ENCODE measurements at regions not wholly inside any gene's neighbourhood (a gene's known extent, or its start where the extent isn't known, plus 50 kb on each side); places are given as distances from the start of the nearest gene placed in this dataset.

DNA sequence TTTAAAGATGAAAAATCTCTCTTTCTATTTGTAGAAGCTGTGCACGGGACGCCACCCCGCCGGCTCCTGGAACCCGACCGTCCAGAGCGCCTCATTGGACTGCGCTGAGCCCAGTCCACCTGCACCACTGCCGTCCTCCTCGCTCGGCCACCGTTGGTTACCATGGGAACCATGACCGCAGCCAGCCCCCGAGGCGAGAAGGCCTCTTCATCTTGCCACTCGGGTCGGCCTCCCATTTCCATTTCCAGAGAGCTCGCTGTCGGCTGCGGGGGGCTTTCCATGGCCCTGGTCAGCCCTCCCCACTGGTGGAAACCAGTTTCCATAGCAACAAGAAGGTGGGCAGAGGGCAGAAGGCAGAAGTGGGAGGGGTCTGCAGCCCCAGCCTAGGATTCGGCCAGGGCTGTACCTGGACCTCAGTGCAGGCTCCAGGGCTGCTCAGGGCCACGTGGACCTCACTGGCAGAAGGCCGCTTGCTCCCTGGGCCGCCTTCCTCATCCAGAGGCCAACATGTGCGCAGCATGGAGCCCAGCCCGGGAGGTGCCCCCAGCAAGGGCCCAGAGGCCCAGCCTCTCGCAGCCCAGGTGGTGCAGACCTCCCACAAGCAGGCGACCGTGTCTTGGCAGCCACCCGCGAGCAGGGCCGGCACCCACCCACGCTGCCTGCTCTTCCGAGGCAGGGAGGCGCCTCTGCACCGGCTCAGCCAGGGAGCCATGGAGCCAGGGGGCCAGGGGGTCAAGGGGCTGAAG, 283.5 kb upstream of the PPP2R2D start:
- no peaks in the 10 kb centered on the region for H3K4me1 ChIP-seq (replicated peaks)
- 61% methylated on average over 25 of the region's 36 CpGs for WGBS

DNA sequence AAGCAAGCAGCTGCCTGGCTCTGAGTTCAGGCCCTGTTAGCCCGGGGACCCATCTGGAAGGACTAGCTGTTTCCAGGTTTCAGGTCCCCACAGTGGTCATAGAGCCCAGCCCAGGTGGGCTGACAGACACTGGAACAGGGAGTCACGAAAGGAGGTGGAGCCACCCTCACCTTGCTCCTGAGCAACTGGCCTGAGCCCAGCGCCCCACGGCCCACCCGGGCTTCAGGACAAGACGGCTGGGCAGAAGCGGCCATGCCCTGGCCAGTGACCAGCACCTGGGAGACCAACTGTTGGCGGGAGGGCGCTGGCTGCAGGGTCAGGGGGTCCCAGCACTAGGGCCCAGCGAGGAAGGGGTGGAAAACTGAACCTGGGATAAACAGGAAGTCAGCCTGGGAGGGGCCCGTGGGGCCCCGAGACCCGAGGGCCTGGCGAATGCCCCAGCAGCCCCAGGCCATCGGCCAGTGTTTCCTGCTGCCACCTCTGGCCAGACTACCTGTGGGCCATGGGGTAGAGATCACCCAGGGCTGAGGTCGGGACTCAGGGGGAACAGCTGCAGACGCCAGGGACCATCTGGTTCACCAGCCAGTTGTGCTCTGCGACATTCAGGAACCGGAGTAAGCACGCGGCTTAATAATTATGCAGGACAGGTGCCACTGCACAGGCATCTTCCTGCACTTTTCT, 282.1 kb upstream of the PPP2R2D start:
- no peaks in the 10 kb centered on the region for H3K27me3 ChIP-seq (replicated peaks; ENCODE audit: insufficient read depth)

More for the DNA sequence above, 283.5 kb upstream of the PPP2R2D start:
- intact Hi-C loops (cut with DNase I), result no loop called here
- no peak overlapping the region for H3K4me3 ChIP-seq
- no peak for DNase-seq (ENCODE audit: low spot score)
- no peak overlapping the region for H3K27ac ChIP-seq
- no peaks in the 10 kb centered on the region for H3K9me3 ChIP-seq
- no peaks in the 10 kb centered on the region for H3K36me3 ChIP-seq
- TF ChIP-seq, protein P1, sequence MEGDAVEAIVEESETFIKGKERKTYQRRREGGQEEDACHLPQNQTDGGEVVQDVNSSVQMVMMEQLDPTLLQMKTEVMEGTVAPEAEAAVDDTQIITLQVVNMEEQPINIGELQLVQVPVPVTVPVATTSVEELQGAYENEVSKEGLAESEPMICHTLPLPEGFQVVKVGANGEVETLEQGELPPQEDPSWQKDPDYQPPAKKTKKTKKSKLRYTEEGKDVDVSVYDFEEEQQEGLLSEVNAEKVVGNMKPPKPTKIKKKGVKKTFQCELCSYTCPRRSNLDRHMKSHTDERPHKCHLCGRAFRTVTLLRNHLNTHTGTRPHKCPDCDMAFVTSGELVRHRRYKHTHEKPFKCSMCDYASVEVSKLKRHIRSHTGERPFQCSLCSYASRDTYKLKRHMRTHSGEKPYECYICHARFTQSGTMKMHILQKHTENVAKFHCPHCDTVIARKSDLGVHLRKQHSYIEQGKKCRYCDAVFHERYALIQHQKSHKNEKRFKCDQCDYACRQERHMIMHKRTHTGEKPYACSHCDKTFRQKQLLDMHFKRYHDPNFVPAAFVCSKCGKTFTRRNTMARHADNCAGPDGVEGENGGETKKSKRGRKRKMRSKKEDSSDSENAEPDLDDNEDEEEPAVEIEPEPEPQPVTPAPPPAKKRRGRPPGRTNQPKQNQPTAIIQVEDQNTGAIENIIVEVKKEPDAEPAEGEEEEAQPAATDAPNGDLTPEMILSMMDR (IDR thresholded peaks at IDR 0.05), result no peak
- no peak for TF ChIP-seq POLR2AphosphoS5 (IDR thresholded peaks at IDR 0.05)
- no peak for TF ChIP-seq POLR2A (IDR thresholded peaks at IDR 0.05)
- H3K27me3 ChIP-seq (replicated peaks; ENCODE audit: insufficient read depth), result no peaks in the 10 kb centered on the region

DNA sequence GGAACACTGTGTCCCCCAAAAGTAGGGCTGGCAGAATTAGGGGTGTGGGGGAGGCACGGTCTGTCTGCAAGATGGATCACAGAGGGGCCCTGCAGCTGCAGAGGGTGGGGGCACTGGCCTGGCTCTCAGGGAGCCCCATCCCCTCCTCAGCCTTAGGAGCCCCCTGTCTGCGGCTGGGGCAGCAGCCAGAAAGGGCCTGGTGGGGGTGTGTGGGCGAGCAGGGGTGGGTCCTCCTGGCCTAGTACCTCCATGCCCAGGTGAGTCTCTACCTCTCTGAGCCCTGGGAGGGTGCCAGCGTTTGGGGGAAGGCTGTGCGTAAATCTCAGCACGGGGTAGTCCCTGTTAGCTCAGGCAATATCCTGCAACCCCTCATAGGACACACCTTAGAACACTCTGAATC, 280.5 kb upstream of the PPP2R2D start:
- no peak overlapping the region for H3K27ac ChIP-seq
- H3K4me3 ChIP-seq, result no peak overlapping the region
- no peaks in the 10 kb centered on the region for H3K27me3 ChIP-seq (replicated peaks; ENCODE audit: insufficient read depth)
- TF ChIP-seq, protein P1 (IDR thresholded peaks at IDR 0.05), result no peak
- TF ChIP-seq POLR2A (IDR thresholded peaks at IDR 0.05) (no peak), POLR2AphosphoS5 (IDR thresholded peaks at IDR 0.05) (no peak)
- no peaks in the 10 kb centered on the region for H3K4me1 ChIP-seq (replicated peaks)
- 68% methylated on average over 6 of the region's 6 CpGs for WGBS
- intact Hi-C loops (cut with DNase I), result no loop called here
- no peaks in the 10 kb centered on the region for H3K36me3 ChIP-seq
- no peak for DNase-seq (ENCODE audit: low spot score)
- no peaks in the 10 kb centered on the region for H3K9me3 ChIP-seq

More for the DNA sequence above, 282.1 kb upstream of the PPP2R2D start:
- no peaks in the 10 kb centered on the region for H3K4me1 ChIP-seq (replicated peaks)
- DNase-seq (ENCODE audit: low spot score), result no peak
- intact Hi-C loops (cut with DNase I), result no loop called here
- no peaks in the 10 kb centered on the region for H3K36me3 ChIP-seq
- H3K9me3 ChIP-seq, result no peaks in the 10 kb centered on the region
- H3K27ac ChIP-seq, result no peak overlapping the region
- TF ChIP-seq, protein P1 (IDR thresholded peaks at IDR 0.05), result no peak
- no peak for TF ChIP-seq POLR2AphosphoS5 (IDR thresholded peaks at IDR 0.05)
- no peak for TF ChIP-seq POLR2A (IDR thresholded peaks at IDR 0.05)
- H3K4me3 ChIP-seq, result no peak overlapping the region
- 68% methylated on average over 21 of the region's 21 CpGs for WGBS

DNA sequence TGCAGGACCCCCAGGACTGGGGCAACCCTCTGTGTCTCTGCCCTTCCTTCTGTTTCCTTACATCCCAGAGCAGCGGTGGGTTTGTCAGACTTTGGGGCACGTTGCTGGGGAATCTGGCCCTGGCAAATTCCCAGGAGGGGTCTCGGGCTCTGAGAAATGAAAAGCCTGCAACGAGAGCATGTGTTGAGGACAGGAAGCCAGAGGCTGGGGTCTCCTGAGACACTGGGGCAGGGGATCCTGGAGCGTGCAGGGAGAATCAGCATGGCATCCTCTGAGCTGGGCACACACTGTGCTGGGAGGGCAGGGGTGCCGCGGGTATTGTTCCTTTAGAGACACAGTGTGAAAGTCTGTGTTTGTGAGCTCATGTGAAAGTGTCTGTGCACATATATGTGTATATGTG, 279.9 kb upstream of the PPP2R2D start:
- Histone ChIP-seq H3K27me3 (replicated peaks; ENCODE audit: insufficient read depth) (no peaks in the 10 kb centered on the region), H3K9me3 (no peaks in the 10 kb centered on the region), H3K27ac (no peak overlapping the region), H3K4me1 (replicated peaks) (no peaks in the 10 kb centered on the region), H3K36me3 (no peaks in the 10 kb centered on the region), H3K4me3 (no peak overlapping the region)
- intact Hi-C loops (cut with DNase I), result no loop called here
- WGBS, result 67% methylated on average over 7 of the region's 7 CpGs
- no peak for DNase-seq (ENCODE audit: low spot score)
- TF ChIP-seq POLR2A (IDR thresholded peaks at IDR 0.05) (no peak), POLR2AphosphoS5 (IDR thresholded peaks at IDR 0.05) (no peak)
- TF ChIP-seq, protein P1 (IDR thresholded peaks at IDR 0.05), result no peak
